ENCODE measurements at regions not wholly inside any gene's neighbourhood (a gene's known extent, or its start where the extent isn't known, plus 50 kb on each side); places are given as distances from the start of the nearest gene placed in this dataset.

DNA sequence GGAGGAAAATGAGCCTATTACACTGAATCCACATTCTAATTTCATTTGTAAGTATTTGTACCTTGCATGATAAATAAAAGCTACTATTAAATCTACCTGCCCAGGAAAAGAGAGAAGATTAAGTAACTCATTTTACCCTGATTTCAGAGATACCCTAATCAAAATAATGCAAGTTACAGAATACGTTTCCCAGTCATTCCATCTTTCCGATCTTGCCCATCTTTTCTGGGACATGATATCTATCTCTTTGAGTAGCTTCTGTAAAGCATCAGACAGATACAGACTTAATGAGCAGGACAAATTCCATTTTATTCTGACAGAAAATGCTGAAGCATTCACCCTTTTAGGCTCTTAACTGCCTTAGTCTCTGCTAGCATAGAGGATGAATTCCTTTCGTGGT lies 56.6 kb downstream of the SPRY2 start:
- DNase-seq (ENCODE audit: low spot score), result no peak
- no peaks in the 10 kb centered on the region for H3K4me1 ChIP-seq (ENCODE audit: control insufficient read depth in 4 of 4, insufficient read depth in 4 of 4, low read length in 3 of 4)
- H3K27ac ChIP-seq (ENCODE audit: low read depth in 1 of 2, low read length in 2 of 2), result no peak overlapping the region
- H3K4me3 ChIP-seq (ENCODE audit: low read depth in 1 of 3, low read length in 3 of 3), result no peak overlapping the region
- no peak overlapping the region for H3K9ac ChIP-seq (ENCODE audit: low read depth in 1 of 2, low read length in 2 of 2)
- WGBS, result 93% methylated on average over 3 of the region's 3 CpGs
- no peaks in the 10 kb centered on the region for H3K36me3 ChIP-seq (ENCODE audit: control insufficient read depth in 4 of 4, insufficient read depth in 3 of 4, low read depth in 1 of 4, low read length in 3 of 4)
- no peaks in the 10 kb centered on the region for H3K27me3 ChIP-seq (ENCODE audit: control insufficient read depth in 4 of 4, insufficient read depth in 4 of 4, low read length in 3 of 4)
- TF ChIP-seq EGR1 (IDR thresholded peaks at IDR 0.05; ENCODE audit: low read depth in 2 of 2) (no peak), FOXA2 (IDR thresholded peaks at IDR 0.05) (no peak), HNF4G (IDR thresholded peaks at IDR 0.05) (no peak), YY1 (IDR thresholded peaks at IDR 0.05) (no peak), GABPA (IDR thresholded peaks at IDR 0.05 in 1 of 2, conservative IDR thresholded peaks at IDR 0.05 in 1 of 2) (no peak), FOXA1 (IDR thresholded peaks at IDR 0.05) (no peak), NR2F2 (IDR thresholded peaks at IDR 0.05) (no peak)
- TF ChIP-seq, protein P1, sequence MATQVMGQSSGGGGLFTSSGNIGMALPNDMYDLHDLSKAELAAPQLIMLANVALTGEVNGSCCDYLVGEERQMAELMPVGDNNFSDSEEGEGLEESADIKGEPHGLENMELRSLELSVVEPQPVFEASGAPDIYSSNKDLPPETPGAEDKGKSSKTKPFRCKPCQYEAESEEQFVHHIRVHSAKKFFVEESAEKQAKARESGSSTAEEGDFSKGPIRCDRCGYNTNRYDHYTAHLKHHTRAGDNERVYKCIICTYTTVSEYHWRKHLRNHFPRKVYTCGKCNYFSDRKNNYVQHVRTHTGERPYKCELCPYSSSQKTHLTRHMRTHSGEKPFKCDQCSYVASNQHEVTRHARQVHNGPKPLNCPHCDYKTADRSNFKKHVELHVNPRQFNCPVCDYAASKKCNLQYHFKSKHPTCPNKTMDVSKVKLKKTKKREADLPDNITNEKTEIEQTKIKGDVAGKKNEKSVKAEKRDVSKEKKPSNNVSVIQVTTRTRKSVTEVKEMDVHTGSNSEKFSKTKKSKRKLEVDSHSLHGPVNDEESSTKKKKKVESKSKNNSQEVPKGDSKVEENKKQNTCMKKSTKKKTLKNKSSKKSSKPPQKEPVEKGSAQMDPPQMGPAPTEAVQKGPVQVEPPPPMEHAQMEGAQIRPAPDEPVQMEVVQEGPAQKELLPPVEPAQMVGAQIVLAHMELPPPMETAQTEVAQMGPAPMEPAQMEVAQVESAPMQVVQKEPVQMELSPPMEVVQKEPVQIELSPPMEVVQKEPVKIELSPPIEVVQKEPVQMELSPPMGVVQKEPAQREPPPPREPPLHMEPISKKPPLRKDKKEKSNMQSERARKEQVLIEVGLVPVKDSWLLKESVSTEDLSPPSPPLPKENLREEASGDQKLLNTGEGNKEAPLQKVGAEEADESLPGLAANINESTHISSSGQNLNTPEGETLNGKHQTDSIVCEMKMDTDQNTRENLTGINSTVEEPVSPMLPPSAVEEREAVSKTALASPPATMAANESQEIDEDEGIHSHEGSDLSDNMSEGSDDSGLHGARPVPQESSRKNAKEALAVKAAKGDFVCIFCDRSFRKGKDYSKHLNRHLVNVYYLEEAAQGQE (IDR thresholded peaks at IDR 0.05), result no peak
- TF ChIP-seq, protein P2, sequence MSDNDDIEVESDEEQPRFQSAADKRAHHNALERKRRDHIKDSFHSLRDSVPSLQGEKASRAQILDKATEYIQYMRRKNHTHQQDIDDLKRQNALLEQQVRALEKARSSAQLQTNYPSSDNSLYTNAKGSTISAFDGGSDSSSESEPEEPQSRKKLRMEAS (IDR thresholded peaks at IDR 0.05), result no peak
- TF ChIP-seq, protein P3, sequence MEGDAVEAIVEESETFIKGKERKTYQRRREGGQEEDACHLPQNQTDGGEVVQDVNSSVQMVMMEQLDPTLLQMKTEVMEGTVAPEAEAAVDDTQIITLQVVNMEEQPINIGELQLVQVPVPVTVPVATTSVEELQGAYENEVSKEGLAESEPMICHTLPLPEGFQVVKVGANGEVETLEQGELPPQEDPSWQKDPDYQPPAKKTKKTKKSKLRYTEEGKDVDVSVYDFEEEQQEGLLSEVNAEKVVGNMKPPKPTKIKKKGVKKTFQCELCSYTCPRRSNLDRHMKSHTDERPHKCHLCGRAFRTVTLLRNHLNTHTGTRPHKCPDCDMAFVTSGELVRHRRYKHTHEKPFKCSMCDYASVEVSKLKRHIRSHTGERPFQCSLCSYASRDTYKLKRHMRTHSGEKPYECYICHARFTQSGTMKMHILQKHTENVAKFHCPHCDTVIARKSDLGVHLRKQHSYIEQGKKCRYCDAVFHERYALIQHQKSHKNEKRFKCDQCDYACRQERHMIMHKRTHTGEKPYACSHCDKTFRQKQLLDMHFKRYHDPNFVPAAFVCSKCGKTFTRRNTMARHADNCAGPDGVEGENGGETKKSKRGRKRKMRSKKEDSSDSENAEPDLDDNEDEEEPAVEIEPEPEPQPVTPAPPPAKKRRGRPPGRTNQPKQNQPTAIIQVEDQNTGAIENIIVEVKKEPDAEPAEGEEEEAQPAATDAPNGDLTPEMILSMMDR (IDR thresholded peaks at IDR 0.05; ENCODE audit: low read depth, low read length, missing input control), result no peak
- H3K9me3 ChIP-seq (ENCODE audit: control insufficient read depth in 4 of 4, low read length in 3 of 4), result no peaks in the 10 kb centered on the region

DNA sequence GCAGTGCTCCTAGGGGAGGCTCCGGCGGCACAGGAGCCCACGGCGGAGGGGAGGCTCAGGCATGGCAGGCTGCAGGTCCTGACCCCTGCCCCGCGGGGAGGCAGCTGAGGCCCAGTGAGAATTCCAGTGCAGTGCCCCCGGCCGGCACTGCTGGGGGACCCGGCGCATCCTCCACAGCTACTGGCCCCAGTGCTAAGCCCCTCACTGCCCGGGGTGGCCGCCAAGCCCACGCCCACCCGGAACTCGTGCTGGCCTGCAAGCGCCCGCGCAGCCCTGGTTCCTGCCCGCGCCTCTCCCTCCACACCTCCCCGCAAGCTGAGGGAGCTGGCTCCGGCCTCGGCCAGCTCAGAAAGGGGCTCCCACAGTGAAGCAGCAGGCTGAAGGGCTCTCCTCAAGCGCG lies 62.2 kb downstream of the SPRY2 start:
- H3K4me1 ChIP-seq (ENCODE audit: control insufficient read depth in 4 of 4, insufficient read depth in 4 of 4, low read length in 3 of 4), result no peaks in the 10 kb centered on the region
- WGBS, result 93% methylated on average over 25 of the region's 25 CpGs
- H3K4me3 ChIP-seq (ENCODE audit: low read depth in 1 of 3, low read length in 3 of 3), result no peak overlapping the region
- no peaks in the 10 kb centered on the region for H3K36me3 ChIP-seq (ENCODE audit: control insufficient read depth in 4 of 4, insufficient read depth in 3 of 4, low read depth in 1 of 4, low read length in 3 of 4)
- no peak overlapping the region for H3K27ac ChIP-seq (ENCODE audit: low read depth in 1 of 2, low read length in 2 of 2)
- H3K27me3 ChIP-seq (ENCODE audit: control insufficient read depth in 4 of 4, insufficient read depth in 4 of 4, low read length in 3 of 4), result no peaks in the 10 kb centered on the region
- no peak overlapping the region for H3K9ac ChIP-seq (ENCODE audit: low read depth in 1 of 2, low read length in 2 of 2)
- no peak for DNase-seq (ENCODE audit: low spot score)
- TF ChIP-seq EGR1 (IDR thresholded peaks at IDR 0.05; ENCODE audit: low read depth in 2 of 2) (no peak), TAF1 (conservative IDR thresholded peaks at IDR 0.05) (no peak), FOXA2 (IDR thresholded peaks at IDR 0.05) (no peak)
- no peaks in the 10 kb centered on the region for H3K9me3 ChIP-seq (ENCODE audit: control insufficient read depth in 4 of 4, low read length in 3 of 4)

DNA sequence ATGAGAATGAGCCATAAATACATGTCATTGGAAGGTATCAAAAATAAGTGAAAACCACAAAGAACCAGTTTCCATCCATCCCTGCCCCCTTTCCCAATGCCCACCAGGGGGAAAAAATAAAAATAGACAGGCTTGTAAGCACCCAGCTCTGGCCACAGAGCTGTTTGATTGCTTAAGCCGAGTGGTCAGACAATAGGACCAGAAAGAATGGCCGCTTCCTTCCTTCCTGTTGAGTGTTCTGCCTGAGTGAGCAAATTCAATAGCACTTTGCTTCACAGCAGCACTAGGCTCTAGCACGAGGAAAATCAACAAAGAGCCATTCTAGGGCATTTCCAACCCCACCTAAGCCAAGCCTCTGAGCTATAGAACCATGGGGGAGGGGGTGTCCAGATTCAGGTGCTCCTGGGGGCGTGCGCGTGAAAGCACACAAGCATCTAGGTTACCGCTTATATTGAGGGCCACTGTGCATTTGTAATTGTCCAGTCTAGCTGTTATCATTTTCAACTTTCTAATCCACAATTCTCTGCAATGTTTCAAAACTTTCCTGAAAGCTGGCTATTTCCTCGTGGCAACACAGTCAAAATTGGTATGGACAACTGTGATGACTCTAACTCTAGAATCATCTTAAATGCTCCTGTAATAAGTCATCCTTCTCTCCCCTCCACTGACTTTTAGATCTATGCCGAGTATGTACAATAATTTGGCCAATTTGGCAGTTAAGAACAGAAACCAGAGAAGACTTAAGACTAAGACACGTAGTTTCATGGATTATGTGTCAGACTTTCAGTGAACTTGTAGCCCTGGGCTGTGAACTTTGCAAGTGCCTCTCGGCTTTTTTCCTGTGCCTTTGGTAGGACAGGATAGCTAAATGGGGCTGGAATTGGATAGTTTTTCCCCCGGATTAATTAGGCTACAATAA lies 64.3 kb downstream of the SPRY2 start:
- no peaks in the 10 kb centered on the region for H3K9me3 ChIP-seq (ENCODE audit: control insufficient read depth in 4 of 4, low read length in 3 of 4)
- no peaks in the 10 kb centered on the region for H3K4me1 ChIP-seq (ENCODE audit: control insufficient read depth in 4 of 4, insufficient read depth in 4 of 4, low read length in 3 of 4)
- H3K27me3 ChIP-seq (ENCODE audit: control insufficient read depth in 4 of 4, insufficient read depth in 4 of 4, low read length in 3 of 4), result no peaks in the 10 kb centered on the region
- H3K9ac ChIP-seq (ENCODE audit: low read depth in 1 of 2, low read length in 2 of 2), result no peak overlapping the region
- TF ChIP-seq, protein P3 (IDR thresholded peaks at IDR 0.05; ENCODE audit: low read depth, low read length, missing input control), result peak; percentile 10
- peak in 1 of 2 donors; percentile 18 for TF ChIP-seq RAD21 (IDR thresholded peaks at IDR 0.05)
- TF ChIP-seq HNF4G (IDR thresholded peaks at IDR 0.05), result no peak
- TF ChIP-seq YY1 (IDR thresholded peaks at IDR 0.05), result peak; percentile 70
- TF ChIP-seq FOXA1 (IDR thresholded peaks at IDR 0.05), result no peak
- no peak for DNase-seq (ENCODE audit: low spot score)
- 77% methylated on average over 12 of the region's 12 CpGs for WGBS
- no peak overlapping the region for H3K27ac ChIP-seq (ENCODE audit: low read depth in 1 of 2, low read length in 2 of 2)
- no peak overlapping the region for H3K4me3 ChIP-seq (ENCODE audit: low read depth in 1 of 3, low read length in 3 of 3)
- no peaks in the 10 kb centered on the region for H3K36me3 ChIP-seq (ENCODE audit: control insufficient read depth in 4 of 4, insufficient read depth in 3 of 4, low read depth in 1 of 4, low read length in 3 of 4)

Data from liver (tissue), 8 donors.